LNCAP (cell line): ENCODE measurements at regions not wholly inside any gene's neighbourhood (a gene's known extent, or its start where the extent isn't known, plus 50 kb on each side); places are given as distances from the start of the nearest gene placed in this dataset.
A peak's percentile ranks its signal among the peaks of the same experiment; 100 is the strongest.

Experiments
- CTCF ChIP-seq: fragments of 450-650 bp; IDR thresholded peaks from 2 replicates; pipeline ENCODE4 v1.5.1; 2017; ENCODE audit warnings: mild to moderate bottlenecking

- TF ChIP-seq CTCF = no peak
These were observed 325.5 kb downstream of the ZNF608 start for GRCh38 chr5:124420952-124421351.

GRCh38 chr5:124419531-124419930, 326.9 kb downstream of the ZNF608 start:
- TF ChIP-seq CTCF = no peak

- TF ChIP-seq CTCF = no peak
These were observed 328.0 kb downstream of the ZNF608 start for GRCh38 chr5:124418390-124418789.

- no peak for TF ChIP-seq CTCF
These were observed 329.2 kb downstream of the ZNF608 start for GRCh38 chr5:124417196-124417595.

GRCh38 chr5:124416627-124417026, 329.8 kb downstream of the ZNF608 start:
- TF ChIP-seq CTCF = no peak

GRCh38 chr5:124414973-124415372, 331.5 kb downstream of the ZNF608 start:
- no peak for TF ChIP-seq CTCF

- peak; percentile 58 for TF ChIP-seq CTCF
These were observed 335.6 kb downstream of the ZNF608 start for GRCh38 chr5:124410539-124411488.
